Fibroblast of mammary gland (primary cell): ENCODE measurements at regions not wholly inside any gene's neighbourhood (a gene's known extent, or its start where the extent isn't known, plus 50 kb on each side); places are given as distances from the start of the nearest gene placed in this dataset.

Experiments used
- DNase-seq: peaks from one replicate; pipeline ENCODE4 v3.0.0-alpha.2; 2010; ENCODE audit warnings: low read depth
- H3K4me3 ChIP-seq: 2 replicates; pipeline ENCODE4 v1.5.1; 2011; ENCODE audit warnings: low read depth, mild to moderate bottlenecking, low read length, moderate library complexity; ENCODE audit not compliant: control insufficient read depth
- CTCF ChIP-seq: conservative IDR thresholded peaks from 2 replicates; pipeline ENCODE4 v1.5.1; 2011; ENCODE audit warnings: low read depth, low read length, inconsistent platforms; ENCODE audit not compliant: control insufficient read depth, insufficient read depth

- H3K4me3 ChIP-seq, result no peak overlapping the region
- no peak for DNase-seq
- no peak for TF ChIP-seq CTCF
Measured at GRCh38 chr18:78618726-78619125, 360.9 kb upstream of the SALL3 start.

- TF ChIP-seq CTCF, result no peak
- no peak overlapping the region for H3K4me3 ChIP-seq
- DNase-seq, result no peak
Measured at GRCh38 chr18:78619854-78620253, 359.8 kb upstream of the SALL3 start.

- H3K4me3 ChIP-seq, result no peak overlapping the region
- no peak for DNase-seq
- no peak for TF ChIP-seq CTCF
Measured at GRCh38 chr18:78620326-78620725, 359.3 kb upstream of the SALL3 start.

GRCh38 chr18:78621141-78621755, 358.4 kb upstream of the SALL3 start:
- no peak for DNase-seq
- TF ChIP-seq CTCF, result no peak
- no peak overlapping the region for H3K4me3 ChIP-seq

- DNase-seq, result no peak
- no peak for TF ChIP-seq CTCF
- H3K4me3 ChIP-seq, result no peak overlapping the region
Measured at GRCh38 chr18:78622251-78622906, 357.2 kb upstream of the SALL3 start.

- TF ChIP-seq CTCF, result no peak
- DNase-seq, result no peak
Measured at GRCh38 chr18:78622907-78623541, 356.6 kb upstream of the SALL3 start.

More at GRCh38 chr18:78622907-78623541, 356.6 kb upstream of the SALL3 start:
- no peak overlapping the region for H3K4me3 ChIP-seq
